ENCODE measurements at regions not wholly inside any gene's neighbourhood (a gene's known extent, or its start where the extent isn't known, plus 50 kb on each side); places are given as distances from the start of the nearest gene placed in this dataset.

DNA sequence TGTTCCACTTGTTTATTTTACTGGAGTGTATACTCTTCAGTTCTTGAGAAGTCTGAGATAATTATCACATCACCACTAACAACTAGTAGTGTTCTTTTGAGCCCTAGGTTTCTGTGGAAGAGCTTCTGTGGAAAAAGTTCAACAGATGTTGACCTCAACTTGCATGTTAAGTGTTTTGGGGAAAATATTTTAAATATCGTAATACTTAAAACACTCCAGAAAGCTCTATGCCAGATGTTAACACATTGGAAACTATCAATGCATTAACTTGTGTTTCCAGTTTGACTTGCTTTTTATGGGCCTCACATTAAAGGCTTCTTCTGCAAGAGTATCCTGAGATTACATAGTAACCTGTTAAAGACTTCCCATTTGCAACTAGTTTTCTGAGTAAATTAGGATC is 173.1 kb downstream of the DUSP6 start:
- TF ChIP-seq ZNF274 (IDR thresholded peaks at IDR 0.05; ENCODE audit: low read depth, low read length) (no peak), YY1 (IDR thresholded peaks at IDR 0.05; ENCODE audit: insufficient read depth, insufficient read length) (no peak), SUZ12 (IDR thresholded peaks at IDR 0.05; ENCODE audit: extremely low read depth, insufficient read depth, insufficient read length) (no peak)
